ENCODE measurements at regions not wholly inside any gene's neighbourhood (a gene's known extent, or its start where the extent isn't known, plus 50 kb on each side); places are given as distances from the start of the nearest gene placed in this dataset.

GRCh38 chr3:16112910-16113504, 61.5 kb upstream of the GALNT15 start:
- TF ChIP-seq JUND (IDR thresholded peaks at IDR 0.05; ENCODE audit: low read depth) = no peak
- in situ Hi-C loops (cut with HindIII; ENCODE audit: low pct_unique_long_range_greater_than_20kb, low sequenced_read_pairs) = no loop called here
- no peak for DNase-seq (ENCODE audit: low read depth in 1 of 2, low spot score in 1 of 2)

GRCh38 chr3:16113704-16114103, 60.8 kb upstream of the GALNT15 start:
- DNase-seq (ENCODE audit: low read depth in 1 of 2, low spot score in 1 of 2) = no peak
- TF ChIP-seq JUND (IDR thresholded peaks at IDR 0.05; ENCODE audit: low read depth) = no peak
- in situ Hi-C loops (cut with HindIII; ENCODE audit: low pct_unique_long_range_greater_than_20kb, low sequenced_read_pairs) = no loop called here

DNA sequence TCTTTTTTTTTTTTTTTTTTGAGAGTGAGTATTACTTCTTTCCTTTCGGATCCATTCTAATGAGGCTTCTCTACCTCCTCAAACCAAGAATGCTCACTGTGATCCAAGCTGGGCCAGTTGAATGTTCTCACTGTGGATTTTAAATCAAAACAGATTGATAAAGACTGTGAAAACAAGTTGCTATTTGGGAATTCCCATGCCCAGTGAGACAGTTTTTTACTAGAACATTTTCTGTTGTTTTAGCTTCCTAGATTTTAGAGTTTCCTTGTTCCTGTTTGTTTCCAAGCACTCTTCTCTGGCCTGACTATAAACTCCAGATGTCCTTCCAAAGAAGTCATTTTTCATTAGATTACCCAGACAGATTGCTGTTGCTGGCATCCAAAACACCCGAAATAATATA, 60.1 kb upstream of the GALNT15 start:
- DNase-seq (ENCODE audit: low read depth in 1 of 2, low spot score in 1 of 2) = no peak
- no peak for TF ChIP-seq JUND (IDR thresholded peaks at IDR 0.05; ENCODE audit: low read depth)
- in situ Hi-C loops (cut with HindIII; ENCODE audit: low pct_unique_long_range_greater_than_20kb, low sequenced_read_pairs) = no loop called here

DNA sequence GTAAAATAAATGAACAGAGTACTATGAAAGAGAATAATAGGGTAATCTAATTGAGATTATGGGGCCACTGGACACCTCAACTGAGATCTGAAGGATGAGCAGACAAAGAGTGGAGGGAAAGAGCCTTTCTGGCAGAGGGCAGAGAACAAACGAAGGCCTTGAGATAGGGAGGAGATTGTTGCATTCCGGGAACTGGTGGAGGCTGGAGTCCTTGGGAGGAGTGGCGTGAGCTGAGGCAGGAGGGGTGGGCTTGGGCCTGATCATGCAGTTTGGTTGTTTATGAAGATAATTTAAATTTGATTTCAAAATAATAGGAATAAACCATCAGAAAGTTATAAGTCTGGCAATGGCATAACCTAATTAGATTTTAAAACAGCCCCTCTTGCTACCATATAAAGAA, 59.5 kb upstream of the GALNT15 start:
- TF ChIP-seq JUND (IDR thresholded peaks at IDR 0.05; ENCODE audit: low read depth) = no peak
- no peak for DNase-seq (ENCODE audit: low read depth in 1 of 2, low spot score in 1 of 2)
- in situ Hi-C loops (cut with HindIII; ENCODE audit: low pct_unique_long_range_greater_than_20kb, low sequenced_read_pairs) = no loop called here

- in situ Hi-C loops (cut with HindIII; ENCODE audit: low pct_unique_long_range_greater_than_20kb, low sequenced_read_pairs) = no loop called here
- no peak for DNase-seq (ENCODE audit: low read depth in 1 of 2, low spot score in 1 of 2)
- no peak for TF ChIP-seq JUND (IDR thresholded peaks at IDR 0.05; ENCODE audit: low read depth)
Measured at GRCh38 chr3:16118396-16118795, 56.1 kb upstream of the GALNT15 start.

DNA sequence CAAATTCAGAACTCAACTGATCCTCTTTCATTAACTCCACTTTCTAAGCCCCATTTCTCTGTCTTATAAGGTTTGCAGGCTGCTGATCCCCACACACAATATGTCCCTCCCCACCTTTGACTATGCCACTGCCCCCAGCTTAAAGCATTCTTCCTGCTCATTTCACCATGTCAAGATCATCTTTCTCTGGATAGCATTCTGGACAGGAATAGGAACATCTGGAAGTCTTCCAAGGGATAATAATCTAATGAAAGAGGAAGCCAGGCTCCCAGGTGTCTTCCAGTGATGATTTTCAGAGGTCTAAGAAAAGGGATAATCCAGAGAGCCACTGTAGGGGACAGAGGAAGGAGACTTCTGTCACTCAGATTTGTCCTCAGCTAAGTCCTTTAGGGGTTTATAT, 54.6 kb upstream of the GALNT15 start:
- no peak for TF ChIP-seq JUND (IDR thresholded peaks at IDR 0.05; ENCODE audit: low read depth)
- in situ Hi-C loops (cut with HindIII; ENCODE audit: low pct_unique_long_range_greater_than_20kb, low sequenced_read_pairs) = no loop called here
- DNase-seq (ENCODE audit: low read depth in 1 of 2, low spot score in 1 of 2) = no peak

GRCh38 chr3:16121391-16121790, 53.1 kb upstream of the GALNT15 start:
- no peak for DNase-seq (ENCODE audit: low read depth in 1 of 2, low spot score in 1 of 2)
- in situ Hi-C loops (cut with HindIII; ENCODE audit: low pct_unique_long_range_greater_than_20kb, low sequenced_read_pairs) = no loop called here
- no peak for TF ChIP-seq JUND (IDR thresholded peaks at IDR 0.05; ENCODE audit: low read depth)

DNA sequence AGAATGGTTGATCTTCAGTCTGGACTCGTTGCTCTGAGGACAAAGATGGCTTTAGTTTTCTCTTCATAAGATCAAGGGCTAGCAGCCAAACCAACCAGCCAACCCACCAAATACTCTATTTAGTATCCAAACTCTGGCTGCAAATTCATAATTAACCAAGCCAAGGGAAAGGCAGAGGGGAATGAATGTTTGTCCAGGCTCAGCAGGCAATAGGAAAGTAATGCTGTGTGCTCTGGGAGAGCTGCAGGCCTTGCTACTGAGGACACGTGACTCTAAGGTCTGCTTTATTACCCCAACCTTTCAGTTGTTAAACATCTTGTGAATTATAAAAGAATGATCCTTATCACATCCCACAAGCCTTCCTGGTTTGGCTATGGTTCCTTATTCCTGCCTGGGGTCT, 52.3 kb upstream of the GALNT15 start:
- DNase-seq (ENCODE audit: low read depth in 1 of 2, low spot score in 1 of 2) = no peak
- no peak for TF ChIP-seq JUND (IDR thresholded peaks at IDR 0.05; ENCODE audit: low read depth)
- in situ Hi-C loops (cut with HindIII; ENCODE audit: low pct_unique_long_range_greater_than_20kb, low sequenced_read_pairs) = no loop called here

- peak in 1 of 2 experiments; percentile 58 for DNase-seq (ENCODE audit: low read depth in 1 of 2, low spot score in 1 of 2)
- no peak for TF ChIP-seq JUND (IDR thresholded peaks at IDR 0.05; ENCODE audit: low read depth)
- in situ Hi-C loops (cut with HindIII; ENCODE audit: low pct_unique_long_range_greater_than_20kb, low sequenced_read_pairs) = no loop called here
Measured at GRCh38 chr3:16122661-16123060, 51.8 kb upstream of the GALNT15 start.

GRCh38 chr3:16124636-16125035, 49.8 kb upstream of the GALNT15 start:
- no peak for TF ChIP-seq JUND (IDR thresholded peaks at IDR 0.05; ENCODE audit: low read depth)
- in situ Hi-C loops (cut with HindIII; ENCODE audit: low pct_unique_long_range_greater_than_20kb, low sequenced_read_pairs) = no loop called here
- no peak for DNase-seq (ENCODE audit: low read depth in 1 of 2, low spot score in 1 of 2)
